ENCODE measurements at regions not wholly inside any gene's neighbourhood (a gene's known extent, or its start where the extent isn't known, plus 50 kb on each side); places are given as distances from the start of the nearest gene placed in this dataset.

- TF ChIP-seq JUN (IDR thresholded peaks at IDR 0.05; ENCODE audit: borderline replicate concordance, insufficient read depth, insufficient read length, low read depth) = no peak
- no peak for TF ChIP-seq EZH2 (IDR thresholded peaks at IDR 0.05; ENCODE audit: borderline replicate concordance, low read depth, low read length, severe bottlenecking)
- H4K20me1 ChIP-seq (replicated peaks; ENCODE audit: control insufficient read depth, extremely low read depth, insufficient read depth, low read length) = no peaks in the 10 kb centered on the region
- no peak for FAIRE-seq
- no peaks in the 10 kb centered on the region for H3K9me1 ChIP-seq (replicated peaks; ENCODE audit: control insufficient read depth, extremely low read depth, insufficient read depth, low read length)
- peaks cover 0 to 1% of the 10 kb centered on the region in 2 experiments for H3K27me3 ChIP-seq (ENCODE audit: control insufficient read depth in 2 of 2, insufficient read depth in 2 of 2, low read length in 2 of 2)
- intact Hi-C loops (cut with micrococcal nuclease) = loop anchor here (1.0 kb wide), 1 partner anchor 34 kb away; no protein-coding TSS in a partner anchor
- dilution Hi-C loops (cut with MboI; ENCODE audit: extremely low pct_ligation_motif_present, low sequenced_read_pairs) = no loop called here
- no peak overlapping the region for H3K4me2 ChIP-seq (ENCODE audit: insufficient read depth, low read length)
- no peak overlapping the region for H2AFZ ChIP-seq (ENCODE audit: low read depth, low read length)
- no peak overlapping the region for H3K27ac ChIP-seq (ENCODE audit: insufficient read depth, low read depth, low read length)
- no TSS peak for BruUV-seq (replicated peaks)
- no peaks in the 10 kb centered on the region for H3K79me2 ChIP-seq (ENCODE audit: control insufficient read depth, insufficient read depth, low read length)
- ChIA-PET CTCF (no interaction called here), POLR2A (no interaction called here)
- no peak for DNase-seq (ENCODE audit: low read depth, low spot score)
- H3K9me3 ChIP-seq (replicated peaks; ENCODE audit: control insufficient read depth, insufficient read depth, low read length) = no peaks in the 10 kb centered on the region
- no peak overlapping the region for H3K9ac ChIP-seq (replicated peaks; ENCODE audit: extremely low read depth, insufficient read depth, low read length)
- H3K4me1 ChIP-seq (ENCODE audit: control insufficient read depth, extremely low read depth, insufficient read depth, low read length) = no peaks in the 10 kb centered on the region
- H3K4me3 ChIP-seq (replicated peaks in 1 of 3; ENCODE audit: insufficient read depth in 1 of 3, low read depth in 1 of 3, low read length in 3 of 3) = no peak overlapping the region
- no peaks in the 10 kb centered on the region for H3K36me3 ChIP-seq (ENCODE audit: control insufficient read depth in 2 of 2, extremely low read depth in 1 of 2, insufficient read depth in 2 of 2, low read length in 2 of 2)
Measured at GRCh38 chr14:71168564-71169427, 261.5 kb downstream of the PCNX1 start.

DNA sequence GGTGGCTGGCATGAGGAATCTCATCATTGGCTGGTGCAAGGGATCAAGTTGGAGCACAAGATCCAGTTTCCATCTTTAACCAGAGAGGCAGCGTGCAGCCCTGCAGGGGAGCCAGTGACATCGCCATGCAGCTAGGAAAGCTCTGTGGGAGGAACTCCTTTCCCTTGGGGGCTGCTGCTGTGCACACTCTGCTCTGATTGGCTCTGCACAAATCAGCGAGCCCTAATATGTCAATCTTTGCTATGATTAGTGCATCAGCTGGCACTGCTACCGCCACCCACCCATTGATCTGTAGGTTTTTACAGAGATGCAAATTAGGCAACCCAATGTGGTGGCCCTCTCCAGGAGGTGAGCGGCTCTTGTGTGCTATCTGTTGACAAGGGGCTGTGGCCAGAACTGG lies 262.6 kb downstream of the PCNX1 start:
- dilution Hi-C loops (cut with MboI; ENCODE audit: extremely low pct_ligation_motif_present, low sequenced_read_pairs) (no loop called here), intact Hi-C loops (cut with micrococcal nuclease) (loop anchor here (1.0 kb wide), 1 partner anchor 36 kb away; no protein-coding TSS in a partner anchor)
- ChIA-PET POLR2A (no interaction called here), CTCF (no interaction called here)
- DNase-seq (ENCODE audit: low read depth, low spot score) = no peak
- Histone ChIP-seq H3K36me3 (ENCODE audit: control insufficient read depth in 2 of 2, extremely low read depth in 1 of 2, insufficient read depth in 2 of 2, low read length in 2 of 2) (no peaks in the 10 kb centered on the region), H3K9me1 (replicated peaks; ENCODE audit: control insufficient read depth, extremely low read depth, insufficient read depth, low read length) (no peaks in the 10 kb centered on the region), H3K9ac (replicated peaks; ENCODE audit: extremely low read depth, insufficient read depth, low read length) (no peak overlapping the region), H3K79me2 (ENCODE audit: control insufficient read depth, insufficient read depth, low read length) (no peaks in the 10 kb centered on the region), H3K27ac (ENCODE audit: insufficient read depth, low read depth, low read length) (no peak overlapping the region), H3K4me2 (ENCODE audit: insufficient read depth, low read length) (no peak overlapping the region), H4K20me1 (replicated peaks; ENCODE audit: control insufficient read depth, extremely low read depth, insufficient read depth, low read length) (no peaks in the 10 kb centered on the region), H3K9me3 (replicated peaks; ENCODE audit: control insufficient read depth, insufficient read depth, low read length) (no peaks in the 10 kb centered on the region), H3K27me3 (ENCODE audit: control insufficient read depth in 2 of 2, insufficient read depth in 2 of 2, low read length in 2 of 2) (no peaks in the 10 kb centered on the region), H3K4me1 (ENCODE audit: control insufficient read depth, extremely low read depth, insufficient read depth, low read length) (no peaks in the 10 kb centered on the region), H2AFZ (ENCODE audit: low read depth, low read length) (no peak overlapping the region), H3K4me3 (replicated peaks in 1 of 3; ENCODE audit: insufficient read depth in 1 of 3, low read depth in 1 of 3, low read length in 3 of 3) (no peak overlapping the region)
- FAIRE-seq = no peak
- no peak for TF ChIP-seq EZH2 (IDR thresholded peaks at IDR 0.05; ENCODE audit: borderline replicate concordance, low read depth, low read length, severe bottlenecking)
- no peak for TF ChIP-seq GATA2 (IDR thresholded peaks at IDR 0.05; ENCODE audit: insufficient read depth, insufficient read length, low read depth, low read length)
- TF ChIP-seq, protein P1, sequence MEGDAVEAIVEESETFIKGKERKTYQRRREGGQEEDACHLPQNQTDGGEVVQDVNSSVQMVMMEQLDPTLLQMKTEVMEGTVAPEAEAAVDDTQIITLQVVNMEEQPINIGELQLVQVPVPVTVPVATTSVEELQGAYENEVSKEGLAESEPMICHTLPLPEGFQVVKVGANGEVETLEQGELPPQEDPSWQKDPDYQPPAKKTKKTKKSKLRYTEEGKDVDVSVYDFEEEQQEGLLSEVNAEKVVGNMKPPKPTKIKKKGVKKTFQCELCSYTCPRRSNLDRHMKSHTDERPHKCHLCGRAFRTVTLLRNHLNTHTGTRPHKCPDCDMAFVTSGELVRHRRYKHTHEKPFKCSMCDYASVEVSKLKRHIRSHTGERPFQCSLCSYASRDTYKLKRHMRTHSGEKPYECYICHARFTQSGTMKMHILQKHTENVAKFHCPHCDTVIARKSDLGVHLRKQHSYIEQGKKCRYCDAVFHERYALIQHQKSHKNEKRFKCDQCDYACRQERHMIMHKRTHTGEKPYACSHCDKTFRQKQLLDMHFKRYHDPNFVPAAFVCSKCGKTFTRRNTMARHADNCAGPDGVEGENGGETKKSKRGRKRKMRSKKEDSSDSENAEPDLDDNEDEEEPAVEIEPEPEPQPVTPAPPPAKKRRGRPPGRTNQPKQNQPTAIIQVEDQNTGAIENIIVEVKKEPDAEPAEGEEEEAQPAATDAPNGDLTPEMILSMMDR (IDR thresholded peaks at IDR 0.05; ENCODE audit: extremely low read depth in 1 of 2, insufficient read depth in 1 of 2, low read depth in 1 of 2, low read length in 2 of 2) = no peak
- no peak for TF ChIP-seq MYC (IDR thresholded peaks at IDR 0.05; ENCODE audit: low read depth, low read length)
- no peak for TF ChIP-seq JUN (IDR thresholded peaks at IDR 0.05; ENCODE audit: borderline replicate concordance, insufficient read depth, insufficient read length, low read depth)
- no peak for TF ChIP-seq POLR2A (IDR thresholded peaks at IDR 0.05; ENCODE audit: low read depth, low read length)
- TF ChIP-seq FOS (IDR thresholded peaks at IDR 0.05; ENCODE audit: borderline replicate concordance, insufficient read depth, low read length) = no peak
- no peak for TF ChIP-seq POLR2AphosphoS5 (IDR thresholded peaks at IDR 0.05; ENCODE audit: insufficient read depth, low read depth, low read length)
- TF ChIP-seq, protein P2, sequence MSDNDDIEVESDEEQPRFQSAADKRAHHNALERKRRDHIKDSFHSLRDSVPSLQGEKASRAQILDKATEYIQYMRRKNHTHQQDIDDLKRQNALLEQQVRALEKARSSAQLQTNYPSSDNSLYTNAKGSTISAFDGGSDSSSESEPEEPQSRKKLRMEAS (IDR thresholded peaks at IDR 0.05; ENCODE audit: insufficient read depth, insufficient read length) = no peak
- no TSS peak for BruUV-seq (replicated peaks)
